ENCODE measurements at regions not wholly inside any gene's neighbourhood (a gene's known extent, or its start where the extent isn't known, plus 50 kb on each side); places are given as distances from the start of the nearest gene placed in this dataset.
A peak's percentile ranks its signal among the peaks of the same experiment; 100 is the strongest.

DNA sequence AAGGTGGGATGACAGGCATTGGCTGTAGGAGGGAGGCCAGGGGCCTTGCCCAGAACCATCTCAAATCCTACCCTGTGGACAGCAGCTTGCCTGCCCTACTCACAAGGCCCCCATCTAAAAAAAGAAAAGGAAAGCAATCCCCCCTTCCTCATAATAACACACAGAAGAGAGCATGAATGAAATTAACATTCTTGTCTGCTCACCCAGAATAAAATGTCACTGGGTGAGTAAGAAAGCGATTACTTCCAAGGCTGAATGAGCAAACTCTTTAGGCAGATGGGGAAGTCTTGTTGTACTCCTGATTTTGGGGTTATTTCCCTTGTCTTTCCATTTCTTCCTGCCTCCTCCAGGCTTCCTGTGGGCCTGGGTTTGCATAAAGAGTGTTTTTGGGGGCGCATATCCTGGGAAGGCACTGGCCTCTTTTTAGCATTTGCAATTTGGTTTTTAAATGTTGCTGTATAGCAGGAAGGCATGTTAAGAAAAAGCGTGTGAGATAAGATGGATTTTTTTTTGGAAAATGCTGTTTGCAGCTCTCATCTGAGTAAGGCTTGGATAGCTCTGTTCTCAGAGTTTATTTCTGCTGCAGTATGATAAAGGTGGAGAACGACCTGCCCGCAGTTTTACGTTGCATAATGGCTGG, 248.3 kb upstream of the GATB start:
- CTCF ChIA-PET (ENCODE audit: partially characterized antibody) = no interaction called here

DNA sequence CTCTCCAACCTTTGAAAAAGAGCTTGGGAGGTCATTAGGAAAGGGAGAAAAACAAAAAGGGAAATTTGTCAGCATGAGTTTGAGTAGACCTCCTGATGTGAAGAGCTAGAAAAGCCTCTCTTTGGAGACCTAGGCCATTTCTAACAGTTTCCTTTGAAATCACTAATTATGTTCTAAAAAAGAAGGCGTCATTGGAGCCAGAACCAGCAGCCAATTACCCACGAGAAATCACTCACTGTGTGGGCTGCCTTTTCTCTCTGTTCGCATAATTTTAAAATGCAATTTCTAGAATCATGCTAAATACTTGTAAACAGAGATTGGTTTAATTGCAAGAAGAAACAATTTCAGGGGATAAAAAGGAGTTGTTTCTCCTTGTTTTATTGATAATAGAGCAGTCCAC, 246.3 kb upstream of the GATB start:
- no peak for DNase-seq
- intact Hi-C loops (cut with micrococcal nuclease) = no loop called here
- H3K9me3 ChIP-seq (ENCODE audit: control insufficient read depth in 1 of 2, low read length in 2 of 2) = no peaks in the 10 kb centered on the region
- peaks cover 0 to under 1% (median 0%) of the 10 kb centered on the region in 8 donors for H3K9me3 Mint-ChIP-seq
- POLR2A ChIA-PET (ENCODE audit: partially characterized antibody) = interaction anchor here (0.7 kb wide), 1 partner anchor 52 kb away, joined by 3 read pairs; no protein-coding TSS in a partner anchor
- no peaks in the 10 kb centered on the region for H3K36me3 ChIP-seq (ENCODE audit: insufficient read depth, low read length)
- H3K27me3 Mint-ChIP-seq = no peaks in the 10 kb centered on the region
- no peaks in the 10 kb centered on the region for H3K27me3 ChIP-seq (ENCODE audit: insufficient read depth, low read length)
- H3K4me3 ChIP-seq (ENCODE audit: low read length in 2 of 2) = no peak overlapping the region
- no peaks in the 10 kb centered on the region for H3K36me3 Mint-ChIP-seq
- CTCF ChIA-PET (ENCODE audit: partially characterized antibody) = no interaction called here
- no peak overlapping the region for H3K4me3 Mint-ChIP-seq
- H3K4me1 Mint-ChIP-seq = peaks cover 34 to 53% (median 47%) of the 10 kb centered on the region in 4 donors
- H3K27ac ChIP-seq (ENCODE audit: low read depth, low read length) = no peak overlapping the region
- H3K4me1 ChIP-seq (ENCODE audit: insufficient read depth, low read length) = peaks cover 39% of the 10 kb centered on the region
- H3K27ac Mint-ChIP-seq = no peak overlapping the region

More for the DNA sequence above, 248.3 kb upstream of the GATB start:
- Histone ChIP-seq H3K27ac (ENCODE audit: low read depth, low read length) (no peak overlapping the region), H3K36me3 (ENCODE audit: insufficient read depth, low read length) (no peaks in the 10 kb centered on the region), H3K4me1 (ENCODE audit: insufficient read depth, low read length) (peaks cover 43% of the 10 kb centered on the region), H3K4me3 (ENCODE audit: low read length in 2 of 2) (no peak overlapping the region), H3K27me3 (ENCODE audit: insufficient read depth, low read length) (no peaks in the 10 kb centered on the region), H3K9me3 (ENCODE audit: control insufficient read depth in 1 of 2, low read length in 2 of 2) (no peaks in the 10 kb centered on the region)
- Mint-ChIP-seq H3K4me1 (peaks cover 33 to 62% (median 51%) of the 10 kb centered on the region in 4 donors), H3K27ac (peak overlapping the region in 5 of 7 donors; percentile 16 to 98 (median 97)), H3K9me3 (peaks cover 0 to 3% (median 0%) of the 10 kb centered on the region in 8 donors), H3K4me3 (no peak overlapping the region), H3K36me3 (no peaks in the 10 kb centered on the region), H3K27me3 (no peaks in the 10 kb centered on the region)
- intact Hi-C loops (cut with micrococcal nuclease) = no loop called here
- no peak for DNase-seq
- POLR2A ChIA-PET (ENCODE audit: partially characterized antibody) = interaction anchor here (1.1 to 1.3 kb wide), 2 partner anchors 11 to 15 kb away, joined by 3 to 4 read pairs; no protein-coding TSS in a partner anchor

DNA sequence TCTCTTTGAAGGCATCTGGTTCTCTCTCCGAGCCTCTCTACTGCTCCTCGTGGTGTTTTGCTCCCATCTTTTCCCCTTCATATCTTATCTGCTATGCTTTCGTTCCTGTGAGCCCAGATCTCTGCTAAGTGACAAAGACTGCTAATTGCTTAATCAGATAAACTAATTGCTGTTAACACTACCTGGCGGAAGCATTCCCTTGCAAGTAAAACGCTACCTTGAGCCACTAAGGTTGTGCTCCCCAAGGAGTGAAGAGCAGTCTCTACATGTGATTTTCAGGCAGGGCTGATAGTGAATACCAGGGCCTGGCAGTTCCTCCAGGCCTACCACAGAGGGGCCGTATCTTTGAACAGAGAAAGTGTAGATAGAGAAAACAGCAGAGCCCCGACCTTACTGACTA, 244.0 kb upstream of the GATB start:
- no peak for DNase-seq
- intact Hi-C loops (cut with micrococcal nuclease) = no loop called here
- ChIA-PET POLR2A (ENCODE audit: partially characterized antibody) (no interaction called here), CTCF (ENCODE audit: partially characterized antibody) (interaction anchor here (1.7 kb wide), 1 partner anchor 11 kb away, joined by 5 read pairs; no protein-coding TSS in a partner anchor)
- Mint-ChIP-seq H3K27ac (peak overlapping the region in 1 of 7 donors; percentile 13), H3K4me1 (peaks cover 13 to 30% (median 24%) of the 10 kb centered on the region in 4 donors), H3K36me3 (no peaks in the 10 kb centered on the region), H3K27me3 (no peaks in the 10 kb centered on the region), H3K9me3 (peaks cover 0 to 2% (median 0%) of the 10 kb centered on the region in 8 donors), H3K4me3 (no peak overlapping the region)
- peaks cover 16% of the 10 kb centered on the region for H3K4me1 ChIP-seq (ENCODE audit: insufficient read depth, low read length)
- no peak overlapping the region for H3K27ac ChIP-seq (ENCODE audit: low read depth, low read length)
- no peaks in the 10 kb centered on the region for H3K27me3 ChIP-seq (ENCODE audit: insufficient read depth, low read length)
- no peaks in the 10 kb centered on the region for H3K36me3 ChIP-seq (ENCODE audit: insufficient read depth, low read length)
- H3K9me3 ChIP-seq (ENCODE audit: control insufficient read depth in 1 of 2, low read length in 2 of 2) = no peaks in the 10 kb centered on the region
- H3K4me3 ChIP-seq (ENCODE audit: low read length in 2 of 2) = no peak overlapping the region

DNA sequence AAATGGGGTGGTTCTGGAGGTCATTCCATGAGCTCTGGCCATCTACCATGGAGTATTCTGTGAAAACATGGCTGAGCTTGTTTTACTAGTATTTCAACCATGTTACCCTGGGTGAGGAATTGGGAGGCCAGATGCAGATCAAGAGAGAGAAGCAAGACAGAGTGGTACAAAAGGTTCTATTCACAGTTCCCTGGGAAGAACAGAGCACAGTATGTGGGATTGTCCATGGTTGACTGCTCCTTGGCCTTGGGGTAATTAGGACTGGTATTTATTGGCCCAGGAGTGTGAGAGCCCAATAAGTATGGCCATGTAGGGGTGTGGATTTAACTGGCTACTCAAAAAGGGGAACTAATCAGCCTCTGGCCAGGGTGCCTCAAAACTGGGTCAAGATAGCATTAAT, 239.7 kb upstream of the GATB start:
- Histone ChIP-seq H3K36me3 (ENCODE audit: insufficient read depth, low read length) (no peaks in the 10 kb centered on the region), H3K4me3 (ENCODE audit: low read length in 2 of 2) (no peak overlapping the region), H3K9me3 (ENCODE audit: control insufficient read depth in 1 of 2, low read length in 2 of 2) (no peaks in the 10 kb centered on the region), H3K27me3 (ENCODE audit: insufficient read depth, low read length) (no peaks in the 10 kb centered on the region), H3K27ac (ENCODE audit: low read depth, low read length) (no peak overlapping the region), H3K4me1 (ENCODE audit: insufficient read depth, low read length) (peaks cover 10% of the 10 kb centered on the region)
- ChIA-PET CTCF (ENCODE audit: partially characterized antibody) (no interaction called here), POLR2A (ENCODE audit: partially characterized antibody) (no interaction called here)
- H3K36me3 Mint-ChIP-seq = no peaks in the 10 kb centered on the region
- no peak overlapping the region for H3K27ac Mint-ChIP-seq
- no peaks in the 10 kb centered on the region for H3K27me3 Mint-ChIP-seq
- no peak for DNase-seq
- intact Hi-C loops (cut with micrococcal nuclease) = no loop called here
- peaks cover 0 to 2% (median 0%) of the 10 kb centered on the region in 8 donors for H3K9me3 Mint-ChIP-seq
- no peak overlapping the region for H3K4me3 Mint-ChIP-seq
- peaks cover 9 to 16% (median 12%) of the 10 kb centered on the region in 4 donors for H3K4me1 Mint-ChIP-seq

DNA sequence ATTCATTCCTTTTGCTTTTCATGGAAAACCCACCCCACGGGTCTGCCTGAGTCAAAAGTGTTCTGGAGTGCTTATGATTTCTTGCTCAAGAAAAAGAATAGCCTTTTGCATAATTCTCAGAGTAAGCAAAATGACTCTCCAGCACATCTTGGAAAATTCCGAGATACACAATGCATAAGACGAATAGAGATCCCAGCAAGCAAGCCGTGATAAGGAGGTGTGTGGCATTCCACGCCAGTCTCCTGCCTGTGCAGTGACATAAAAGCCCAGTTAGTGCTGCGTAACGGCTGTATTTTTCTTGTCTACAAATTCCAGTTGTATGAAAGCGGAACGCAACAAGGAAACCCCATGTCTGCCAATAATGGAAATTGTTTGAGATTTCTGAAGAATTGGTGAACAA, 237.9 kb upstream of the GATB start:
- H3K4me1 ChIP-seq (ENCODE audit: insufficient read depth, low read length) = peaks cover 19% of the 10 kb centered on the region
- no peaks in the 10 kb centered on the region for H3K27me3 Mint-ChIP-seq
- no peak overlapping the region for H3K27ac ChIP-seq (ENCODE audit: low read depth, low read length)
- H3K4me3 Mint-ChIP-seq = no peak overlapping the region
- H3K27me3 ChIP-seq (ENCODE audit: insufficient read depth, low read length) = no peaks in the 10 kb centered on the region
- peaks cover 0 to 3% of the 10 kb centered on the region in 2 donors for H3K36me3 Mint-ChIP-seq
- DNase-seq = no peak
- POLR2A ChIA-PET (ENCODE audit: partially characterized antibody) = no interaction called here
- H3K9me3 ChIP-seq (ENCODE audit: control insufficient read depth in 1 of 2, low read length in 2 of 2) = no peaks in the 10 kb centered on the region
- intact Hi-C loops (cut with micrococcal nuclease) = no loop called here
- H3K4me3 ChIP-seq (ENCODE audit: low read length in 2 of 2) = no peak overlapping the region
- no peaks in the 10 kb centered on the region for H3K36me3 ChIP-seq (ENCODE audit: insufficient read depth, low read length)
- H3K9me3 Mint-ChIP-seq = peaks cover 0 to 7% (median 0%) of the 10 kb centered on the region in 8 donors
- no peak overlapping the region for H3K27ac Mint-ChIP-seq
- CTCF ChIA-PET (ENCODE audit: partially characterized antibody) = no interaction called here
- peaks cover 16 to 27% (median 20%) of the 10 kb centered on the region in 4 donors for H3K4me1 Mint-ChIP-seq

DNA sequence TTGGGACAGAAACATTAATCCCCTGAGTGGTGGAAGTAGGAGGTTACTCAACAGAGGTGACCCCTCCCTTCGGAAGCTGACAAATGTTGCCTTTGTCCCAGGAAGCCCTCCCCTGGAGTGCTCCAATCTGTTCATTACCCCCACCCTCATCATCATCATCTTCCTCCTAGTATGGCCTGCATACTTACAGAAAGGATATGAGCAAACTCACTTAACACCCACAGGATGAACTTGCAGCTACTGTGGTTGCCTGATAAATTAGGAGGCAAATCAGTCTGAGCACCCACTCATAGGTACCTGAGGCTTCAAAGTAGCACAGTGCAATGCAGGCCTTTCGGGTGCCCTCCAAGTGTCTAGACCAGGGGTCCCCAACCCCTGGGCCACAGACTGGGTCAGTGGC, 236.7 kb upstream of the GATB start:
- H3K36me3 ChIP-seq (ENCODE audit: insufficient read depth, low read length) = no peaks in the 10 kb centered on the region
- Mint-ChIP-seq H3K36me3 (peaks cover 0 to 3% of the 10 kb centered on the region in 2 donors), H3K9me3 (peaks cover 0 to 7% (median 0%) of the 10 kb centered on the region in 8 donors), H3K27ac (peak overlapping the region in 1 of 7 donors; percentile 17), H3K4me3 (no peak overlapping the region), H3K27me3 (no peaks in the 10 kb centered on the region), H3K4me1 (peaks cover 19 to 29% (median 21%) of the 10 kb centered on the region in 4 donors)
- DNase-seq = no peak
- intact Hi-C loops (cut with micrococcal nuclease) = no loop called here
- no peaks in the 10 kb centered on the region for H3K27me3 ChIP-seq (ENCODE audit: insufficient read depth, low read length)
- no peak overlapping the region for H3K4me3 ChIP-seq (ENCODE audit: low read length in 2 of 2)
- ChIA-PET POLR2A (ENCODE audit: partially characterized antibody) (interaction anchor here (1.3 kb wide), 1 partner anchor 12 kb away, joined by 3 read pairs; no protein-coding TSS in a partner anchor), CTCF (ENCODE audit: partially characterized antibody) (interaction anchor here (1.0 kb wide), 1 partner anchor 11 kb away, joined by 3 read pairs; no protein-coding TSS in a partner anchor)
- peaks cover 22% of the 10 kb centered on the region for H3K4me1 ChIP-seq (ENCODE audit: insufficient read depth, low read length)
- no peaks in the 10 kb centered on the region for H3K9me3 ChIP-seq (ENCODE audit: control insufficient read depth in 1 of 2, low read length in 2 of 2)
- H3K27ac ChIP-seq (ENCODE audit: low read depth, low read length) = no peak overlapping the region

DNA sequence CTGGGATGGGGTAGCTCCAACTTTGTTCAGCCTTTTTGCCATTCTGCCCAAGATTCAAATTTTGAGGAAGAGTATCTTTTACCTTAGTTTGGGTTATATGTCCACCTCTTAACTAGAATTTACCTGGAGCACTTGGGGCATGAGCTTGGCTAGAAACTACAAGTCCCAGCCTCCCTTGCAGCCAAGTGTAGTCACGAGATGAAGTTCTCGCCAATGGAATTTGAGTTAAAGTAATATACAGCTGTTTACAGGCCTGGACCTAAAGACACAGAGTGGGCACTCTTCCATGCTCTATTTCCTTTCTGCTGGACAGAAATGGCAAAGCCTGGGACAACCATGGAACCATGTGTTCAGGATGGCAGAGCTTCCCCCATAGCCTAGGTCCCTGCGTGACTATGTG, 233.6 kb upstream of the GATB start:
- Mint-ChIP-seq H3K27ac (peak overlapping the region in 4 of 7 donors; percentile 45 to 75 (median 64)), H3K4me3 (no peak overlapping the region), H3K9me3 (peaks cover 0 to 7% (median 0%) of the 10 kb centered on the region in 8 donors), H3K4me1 (peaks cover 42 to 59% (median 51%) of the 10 kb centered on the region in 4 donors), H3K27me3 (no peaks in the 10 kb centered on the region), H3K36me3 (peaks cover 0 to 3% of the 10 kb centered on the region in 2 donors)
- CTCF ChIA-PET (ENCODE audit: partially characterized antibody) = interaction anchor here (1.0 to 1.3 kb wide), 2 partner anchors 11 to 17 kb away, joined by 3 to 5 read pairs; no protein-coding TSS in a partner anchor
- Histone ChIP-seq H3K27me3 (ENCODE audit: insufficient read depth, low read length) (no peaks in the 10 kb centered on the region), H3K9me3 (ENCODE audit: control insufficient read depth in 1 of 2, low read length in 2 of 2) (no peaks in the 10 kb centered on the region), H3K36me3 (ENCODE audit: insufficient read depth, low read length) (no peaks in the 10 kb centered on the region), H3K4me1 (ENCODE audit: insufficient read depth, low read length) (peaks cover 52% of the 10 kb centered on the region), H3K27ac (ENCODE audit: low read depth, low read length) (no peak overlapping the region), H3K4me3 (ENCODE audit: low read length in 2 of 2) (no peak overlapping the region)
- intact Hi-C loops (cut with micrococcal nuclease) = no loop called here
- DNase-seq = no peak
- POLR2A ChIA-PET (ENCODE audit: partially characterized antibody) = interaction anchor here (1.3 to 1.7 kb wide), 2 partner anchors 15 to 106 kb away, joined by 4 read pairs; no protein-coding TSS in a partner anchor

Data from CD4-positive, alpha-beta memory T cell (primary cell).